GM19395 (cell line): ENCODE measurements at regions not wholly inside any gene's neighbourhood (a gene's known extent, or its start where the extent isn't known, plus 50 kb on each side); places are given as distances from the start of the nearest gene placed in this dataset.
"Not testable (repeated sequence)": the region's sequence is repeated elsewhere in the genome, so short reads cannot be mapped to it uniquely, and the experiment has no call there.

Experiments used
- ATAC-seq: cut with Tn5 transposase; IDR thresholded peaks from one replicate; pipeline ENCODE4 v1.9.1; 2021; ENCODE audit warnings: mild to moderate bottlenecking, moderate library complexity; ENCODE audit not compliant: unreplicated experiment

- ATAC-seq, result no peak
These were observed 106.8 kb upstream of the MARCKS start for GRCh38 chr6:113750151-113750855.

GRCh38 chr6:113754291-113754690 lies 102.9 kb upstream of the MARCKS start:
- no peak for ATAC-seq

GRCh38 chr6:113755449-113756289 lies 101.5 kb upstream of the MARCKS start:
- peak; percentile 86 for ATAC-seq

- ATAC-seq, result no peak
These were observed 100.9 kb upstream of the MARCKS start for GRCh38 chr6:113756290-113756665.

GRCh38 chr6:113758214-113758613 lies 98.9 kb upstream of the MARCKS start:
- ATAC-seq, result no peak

GRCh38 chr6:113758826-113759574 lies 98.1 kb upstream of the MARCKS start:
- ATAC-seq, result no peak

GRCh38 chr6:113762641-113763040 lies 94.5 kb upstream of the MARCKS start:
- ATAC-seq, result no peak

- peak; percentile 2 for ATAC-seq
These were observed 93.8 kb upstream of the MARCKS start for GRCh38 chr6:113763311-113763766.

- peak; percentile 73 for ATAC-seq
These were observed 93.3 kb upstream of the MARCKS start for GRCh38 chr6:113763876-113764275.

GRCh38 chr6:113765909-113766308 lies 91.2 kb upstream of the MARCKS start:
- no peak for ATAC-seq

- ATAC-seq, result no peak
These were observed 89.2 kb upstream of the MARCKS start for GRCh38 chr6:113767985-113768384.

GRCh38 chr6:113772961-113773360 lies 84.2 kb upstream of the MARCKS start:
- ATAC-seq, result no peak

GRCh38 chr6:113774127-113774825 lies 82.9 kb upstream of the MARCKS start:
- no peak for ATAC-seq

- no peak for ATAC-seq
These were observed 80.1 kb upstream of the MARCKS start for GRCh38 chr6:113776998-113777397.

GRCh38 chr6:113777601-113778000 lies 79.5 kb upstream of the MARCKS start:
- no peak for ATAC-seq

- no peak for ATAC-seq
These were observed 77.5 kb upstream of the MARCKS start for GRCh38 chr6:113779656-113780055.

GRCh38 chr6:113782636-113783035 lies 74.5 kb upstream of the MARCKS start:
- no peak for ATAC-seq

GRCh38 chr6:113786168-113786567 lies 71.0 kb upstream of the MARCKS start:
- no peak for ATAC-seq

- no peak for ATAC-seq
These were observed 68.6 kb upstream of the MARCKS start for GRCh38 chr6:113788586-113788985.

- ATAC-seq, result not testable (repeated sequence)
These were observed 65.9 kb upstream of the MARCKS start for GRCh38 chr6:113791225-113791624.

- not testable (repeated sequence) for ATAC-seq
These were observed 61.8 kb upstream of the MARCKS start for GRCh38 chr6:113795371-113795770.
